Astrocyte of the cerebellum (primary cell): ENCODE measurements at regions not wholly inside any gene's neighbourhood (a gene's known extent, or its start where the extent isn't known, plus 50 kb on each side); places are given as distances from the start of the nearest gene placed in this dataset.

Experiments
- DNase-seq: peaks from one replicate; pipeline ENCODE4 v3.0.0-alpha.2; 2011; ENCODE audit warnings: low read depth
- H3K4me3 ChIP-seq: 2 replicates; pipeline ENCODE4 v1.5.1; 2011; ENCODE audit warnings: mild to moderate bottlenecking, low read depth, low read length, moderate library complexity
- CTCF ChIP-seq: IDR thresholded peaks from 2 replicates; pipeline ENCODE4 v1.5.1; 2012; ENCODE audit warnings: low read length, low read depth, moderate library complexity, mild to moderate bottlenecking; ENCODE audit errors: missing control alignments
- in situ Hi-C: cut with HindIII; loops from 2 replicates; pipeline ENCODE4 v1.10.0; 2017; ENCODE audit warnings: low sequenced_read_pairs

- TF ChIP-seq CTCF, result no peak
- H3K4me3 ChIP-seq, result no peak overlapping the region
- in situ Hi-C loops, result no loop called here
- DNase-seq, result no peak
These were observed 530.8 kb downstream of the MFSD1 start for GRCh38 chr3:159332535-159333099.

- no peak for TF ChIP-seq CTCF
- no peak overlapping the region for H3K4me3 ChIP-seq
- DNase-seq, result no peak
- in situ Hi-C loops, result no loop called here
These were observed 537.3 kb downstream of the MFSD1 start for GRCh38 chr3:159339131-159339530.

- no peak overlapping the region for H3K4me3 ChIP-seq
- no peak for DNase-seq
- TF ChIP-seq CTCF, result no peak
- in situ Hi-C loops, result no loop called here
These were observed 539.1 kb downstream of the MFSD1 start for GRCh38 chr3:159340877-159341500.

GRCh38 chr3:159346271-159346903, 544.5 kb downstream of the MFSD1 start:
- in situ Hi-C loops, result no loop called here
- TF ChIP-seq CTCF, result no peak
- no peak for DNase-seq
- H3K4me3 ChIP-seq, result no peak overlapping the region

- in situ Hi-C loops, result no loop called here
- DNase-seq, result no peak
- no peak for TF ChIP-seq CTCF
- H3K4me3 ChIP-seq, result no peak overlapping the region
These were observed 546.6 kb downstream of the MFSD1 start for GRCh38 chr3:159348431-159348830.

- H3K4me3 ChIP-seq, result no peak overlapping the region
- in situ Hi-C loops, result no loop called here
- TF ChIP-seq CTCF, result no peak
- no peak for DNase-seq
These were observed 554.8 kb downstream of the MFSD1 start for GRCh38 chr3:159356606-159357005.
